Stimulated activated CD4-positive, alpha-beta T cell treated with anti-CD3 and anti-CD28 coated beads, TNF-alpha, amount 100 ng/mL, for 48 hours (primary cell): ENCODE measurements at regions not wholly inside any gene's neighbourhood (a gene's known extent, or its start where the extent isn't known, plus 50 kb on each side); places are given as distances from the start of the nearest gene placed in this dataset.
"Not testable (repeated sequence)": the region's sequence is repeated elsewhere in the genome, so short reads cannot be mapped to it uniquely, and the experiment has no call there.

Experiments used
- DNase-seq, 3 donors: peaks; one replicate each; pipeline ENCODE4 v3.0.0-alpha.2; 2020; ENCODE audit warnings: low read depth in 3 of 3

GRCh38 chr12:4191642-4192041 lies 81.9 kb upstream of the CCND2 start:
- DNase-seq, result no peak

DNA sequence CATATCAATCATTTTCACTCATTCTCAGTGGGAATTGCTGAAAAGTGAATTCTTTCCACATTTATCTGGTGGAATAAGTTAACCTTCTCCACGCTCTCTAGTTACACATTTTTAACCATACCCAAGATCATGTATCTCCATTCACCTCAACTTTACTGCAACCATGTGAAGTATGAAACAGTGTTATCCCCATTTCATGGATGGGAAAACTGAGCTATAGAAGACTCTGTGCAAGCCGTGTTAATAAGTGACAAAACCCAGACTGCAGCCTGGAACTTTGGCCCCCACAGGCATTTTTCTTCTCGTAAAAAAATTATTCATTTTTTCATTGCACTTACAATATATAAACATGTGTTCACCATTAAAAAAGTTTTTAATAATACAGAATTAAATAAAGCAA lies 82.4 kb upstream of the CCND2 start:
- DNase-seq, result no peak

GRCh38 chr12:4190366-4191063 lies 83.0 kb upstream of the CCND2 start:
- DNase-seq, result no peak

- no peak for DNase-seq
These were observed 83.8 kb upstream of the CCND2 start for GRCh38 chr12:4189721-4190120.

DNA sequence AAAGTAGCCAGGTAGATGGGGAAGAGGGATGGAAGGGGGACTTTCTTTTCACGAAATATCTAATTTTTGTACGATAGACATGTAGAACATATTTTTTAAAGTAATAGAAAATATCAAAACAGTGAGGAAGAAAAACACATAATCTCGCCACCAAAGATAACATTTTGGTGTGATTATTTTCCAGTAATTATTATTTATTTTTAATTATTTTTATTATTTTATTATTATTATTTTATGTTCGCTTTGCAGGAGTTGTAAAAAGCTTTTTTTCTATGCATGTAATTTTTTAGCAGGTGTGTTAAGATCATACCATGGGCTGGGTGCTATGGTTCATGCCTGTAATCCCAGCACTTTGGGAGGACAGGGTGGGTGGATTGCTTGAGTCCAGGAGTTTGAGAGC lies 85.6 kb upstream of the CCND2 start:
- no peak for DNase-seq

GRCh38 chr12:4187315-4187714 lies 86.2 kb upstream of the CCND2 start:
- DNase-seq, result not testable (repeated sequence)

DNA sequence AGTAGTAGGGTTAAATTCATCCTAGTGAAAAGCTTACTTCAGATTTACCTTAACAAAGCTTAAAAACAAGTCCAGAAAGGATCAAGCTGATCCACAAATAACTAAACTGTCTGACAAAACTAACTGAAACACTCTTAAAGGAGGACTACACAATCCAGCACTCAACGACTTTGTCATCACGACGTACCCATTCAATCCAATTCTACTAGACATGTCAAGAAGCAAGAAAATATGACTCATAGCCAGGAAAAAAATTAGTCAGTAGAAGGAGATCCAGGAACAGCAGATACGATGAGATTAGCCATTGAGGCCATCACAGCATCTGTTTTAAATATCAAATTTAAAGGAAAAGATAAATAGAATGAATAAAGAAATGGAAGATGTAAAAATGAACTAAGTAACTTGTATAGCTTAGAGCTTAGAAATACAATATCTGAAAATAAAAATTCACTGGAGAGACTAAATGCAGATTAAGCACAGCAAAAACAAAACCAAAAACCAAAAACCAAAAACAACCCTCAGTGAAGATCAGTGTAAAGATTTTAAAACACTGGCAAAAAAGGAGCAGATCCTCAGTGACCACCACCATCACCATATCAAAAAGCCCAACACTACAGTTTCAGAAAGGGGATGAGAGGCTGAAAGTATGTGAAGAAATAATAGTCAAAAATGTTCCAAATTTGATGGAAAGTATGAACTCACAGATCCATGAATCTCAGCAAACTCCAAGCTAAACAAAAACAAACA lies 95.0 kb upstream of the CCND2 start:
- no peak for DNase-seq

DNA sequence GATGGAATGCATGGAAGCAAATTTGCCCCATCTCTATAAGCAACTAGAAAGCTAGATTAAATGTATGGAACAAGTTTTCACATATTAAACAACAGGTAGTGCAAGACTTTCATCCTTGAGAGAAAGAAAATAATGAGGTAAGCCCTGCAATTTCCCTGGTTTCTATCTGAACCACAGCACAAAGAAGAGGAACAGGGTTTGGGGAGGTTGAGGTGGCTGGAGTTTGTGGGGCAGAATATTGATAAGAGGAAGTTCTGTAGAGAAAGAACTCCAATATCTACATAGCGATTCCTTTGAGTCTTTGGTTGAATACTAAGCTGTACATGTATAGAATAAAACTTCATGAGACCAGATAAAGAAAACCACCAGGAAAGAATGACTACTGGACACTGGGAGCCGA lies 96.3 kb upstream of the CCND2 start:
- no peak for DNase-seq

- DNase-seq, result no peak
These were observed 97.4 kb upstream of the CCND2 start for GRCh38 chr12:4176168-4176567.

DNA sequence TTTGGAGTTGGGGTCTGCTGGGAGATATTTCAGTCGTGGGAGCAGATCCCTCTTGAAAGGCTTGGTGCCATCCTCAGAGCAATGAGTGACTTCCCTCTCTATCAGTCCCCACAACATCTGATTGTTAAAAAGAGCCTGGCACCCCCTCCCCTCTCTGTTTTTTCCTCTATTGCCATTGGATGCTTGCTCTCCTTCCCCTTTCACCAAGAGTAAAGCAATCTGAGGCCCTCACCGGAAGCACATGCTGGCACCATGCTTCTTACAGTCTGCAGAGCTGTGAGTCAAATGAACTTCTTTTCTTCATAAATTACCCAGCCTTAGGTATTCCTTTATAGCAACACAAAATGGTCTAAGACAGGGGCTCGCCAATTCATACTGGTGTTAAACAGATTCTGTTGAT lies 99.1 kb upstream of the CCND2 start:
- no peak for DNase-seq

GRCh38 chr12:4172999-4173398 lies 100.6 kb upstream of the CCND2 start:
- DNase-seq, result no peak

GRCh38 chr12:4171742-4172141 lies 101.8 kb upstream of the CCND2 start:
- no peak for DNase-seq

DNA sequence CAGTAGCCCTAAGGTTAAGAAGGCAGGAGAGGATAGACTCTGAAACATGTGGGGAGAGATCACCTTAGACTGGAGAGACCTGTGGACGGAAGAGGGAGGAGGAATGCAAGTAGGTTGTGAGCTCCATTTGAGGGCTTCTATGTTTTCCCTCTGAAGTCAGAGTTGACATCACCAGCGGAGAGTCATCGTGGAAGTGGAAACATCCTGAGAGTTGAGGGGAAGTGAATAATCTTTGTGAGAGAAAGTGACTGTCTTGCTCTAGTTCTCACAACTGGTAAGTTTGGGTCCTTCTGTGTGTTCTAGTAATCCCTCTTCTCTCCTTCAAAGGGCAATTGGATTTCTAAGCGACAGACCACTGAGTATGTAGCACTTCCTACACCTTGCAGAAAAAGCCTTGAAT lies 103.6 kb upstream of the CCND2 start:
- DNase-seq, result peak in 1 of 3 donors; percentile 20

DNA sequence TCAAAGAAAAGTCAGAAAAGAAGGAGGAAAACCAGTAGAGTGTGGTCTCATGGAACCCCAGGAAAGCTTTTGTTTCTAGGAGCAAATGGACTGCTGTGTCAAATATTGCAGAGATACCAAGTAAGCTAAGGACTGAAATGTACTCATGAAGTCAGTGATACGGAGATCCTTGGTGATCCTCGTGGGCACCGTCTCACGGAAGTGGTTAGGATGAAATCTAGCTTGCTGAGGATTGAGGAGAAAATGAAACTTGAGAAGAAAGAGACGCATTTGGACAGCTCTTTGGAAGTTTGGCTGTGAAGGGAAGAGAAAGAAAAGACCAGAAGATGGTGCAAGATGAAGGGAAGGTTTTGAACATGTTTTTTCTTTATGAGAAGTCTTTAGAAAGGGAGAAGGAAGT lies 104.0 kb upstream of the CCND2 start:
- no peak for DNase-seq

- DNase-seq, result no peak
These were observed 105.5 kb upstream of the CCND2 start for GRCh38 chr12:4168036-4168435.

DNA sequence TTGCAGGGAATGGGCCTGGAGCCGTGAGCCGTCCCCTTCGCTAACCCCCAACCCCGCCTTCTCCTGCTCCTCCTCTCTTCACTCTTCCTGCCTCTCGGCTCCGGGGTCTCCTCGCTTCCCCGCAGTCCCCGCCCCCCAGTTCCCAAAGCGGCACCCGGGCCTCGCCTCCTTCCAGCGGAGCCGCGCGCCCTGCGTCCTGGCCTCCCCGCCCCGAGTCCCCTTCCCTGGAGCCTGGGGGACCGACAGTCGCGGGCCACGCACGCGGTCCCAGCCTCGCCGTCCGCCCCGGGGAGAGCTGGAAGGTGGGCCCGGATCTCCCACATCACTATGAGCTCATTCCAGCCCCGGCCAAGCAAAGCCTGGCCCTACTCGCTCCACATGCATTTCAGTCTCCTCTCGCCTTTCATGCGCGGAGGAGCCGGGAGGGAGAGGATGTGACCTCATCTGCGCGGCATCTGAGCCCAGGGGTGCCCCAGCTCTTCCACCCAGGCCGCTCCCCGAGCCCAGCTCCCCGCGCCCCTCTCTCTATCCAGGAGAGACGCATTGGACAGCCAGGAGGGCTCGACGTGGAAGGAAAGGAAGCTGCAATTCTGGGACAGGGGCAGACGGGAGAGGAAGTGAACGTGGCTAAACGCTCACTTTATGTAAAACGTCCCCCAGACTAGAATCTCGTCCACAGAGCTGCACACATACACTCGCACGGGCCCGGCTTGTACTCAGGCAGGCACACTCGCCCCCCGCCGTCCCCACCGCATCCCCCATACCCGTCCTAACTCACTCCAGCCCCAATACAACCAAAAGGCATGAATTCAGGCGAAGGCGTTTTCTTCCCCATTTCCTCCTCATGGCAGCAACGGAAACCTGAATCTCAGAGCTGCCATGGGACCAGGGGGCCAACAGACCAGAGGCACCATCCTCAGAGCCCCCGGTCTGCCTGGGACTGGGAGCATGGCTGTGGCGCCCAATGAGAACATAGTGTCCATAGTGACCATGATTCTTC lies 108.7 kb upstream of the CCND2 start:
- peak in 1 of 3 donors; percentile 39 for DNase-seq

DNA sequence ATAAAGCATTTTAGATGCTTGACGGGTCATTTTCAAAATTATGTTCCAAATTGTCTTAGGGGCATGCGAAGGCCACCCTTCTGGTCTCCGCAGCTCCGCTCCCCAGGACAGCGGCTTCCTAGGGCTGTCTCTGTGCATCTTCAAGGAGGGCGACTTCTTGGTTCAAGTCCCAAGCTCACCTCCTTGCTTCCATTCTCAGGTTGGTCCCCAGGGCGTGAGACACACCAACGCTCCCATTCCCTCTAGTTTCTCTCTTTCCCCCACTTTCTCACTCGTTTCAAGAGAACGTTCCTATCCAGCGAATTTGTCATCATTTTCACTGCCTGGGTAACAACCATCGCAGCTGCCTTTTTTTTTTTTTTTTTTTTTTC lies 109.4 kb upstream of the CCND2 start:
- DNase-seq, result no peak

DNA sequence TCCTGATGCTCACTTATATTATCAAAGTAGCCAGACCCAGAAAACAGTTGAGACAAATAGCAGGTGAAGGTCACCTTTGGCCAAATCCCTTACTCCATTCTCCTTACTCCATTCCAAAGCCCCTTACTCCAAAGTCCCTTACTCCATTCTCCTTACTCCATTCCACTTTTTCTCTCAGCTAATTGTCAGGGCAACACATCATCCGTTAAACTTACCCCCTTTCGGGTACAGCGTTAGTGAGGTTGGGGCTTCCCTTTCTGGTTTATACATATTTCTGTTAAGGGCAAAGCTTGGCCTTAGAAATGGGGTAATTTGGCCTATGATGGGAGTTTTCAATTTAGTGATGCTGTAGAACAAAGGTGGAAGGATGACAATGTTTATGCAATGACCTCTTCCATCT lies 111.8 kb upstream of the CCND2 start:
- DNase-seq, result no peak

DNA sequence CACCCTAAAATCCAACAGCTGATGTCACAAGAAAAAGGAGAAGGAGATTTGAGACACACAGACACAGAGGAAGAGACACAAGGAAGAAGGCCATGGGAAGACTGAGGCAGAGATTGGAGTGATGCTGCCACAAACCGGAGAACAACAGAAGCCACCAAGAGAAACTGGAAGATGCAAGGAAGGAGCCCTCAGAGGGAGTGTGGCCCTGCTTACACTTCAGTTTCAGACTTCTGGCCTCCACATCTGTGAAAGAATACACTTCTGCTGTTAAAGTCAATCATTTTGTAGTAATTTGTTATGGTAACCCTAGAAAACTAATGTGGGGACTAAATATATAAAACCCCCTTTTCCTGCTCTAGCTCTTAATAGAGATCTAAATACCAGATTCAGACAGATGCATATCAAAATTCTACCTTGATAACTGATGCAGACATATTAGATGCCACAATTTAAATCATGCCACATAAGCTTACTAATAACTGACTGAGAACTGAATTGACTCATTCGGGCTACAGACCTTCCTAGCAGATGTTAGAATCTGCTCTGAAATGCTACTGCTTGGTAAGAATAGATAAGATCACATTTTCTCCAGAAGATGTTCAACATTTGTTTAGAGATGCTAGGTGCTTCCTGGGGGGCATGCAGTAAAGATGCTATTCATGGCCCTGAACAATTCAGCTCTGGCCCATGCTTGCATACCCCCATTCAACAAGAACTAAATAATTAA lies 113.1 kb upstream of the CCND2 start:
- no peak for DNase-seq

GRCh38 chr12:4159851-4160250 lies 113.7 kb upstream of the CCND2 start:
- no peak for DNase-seq

DNA sequence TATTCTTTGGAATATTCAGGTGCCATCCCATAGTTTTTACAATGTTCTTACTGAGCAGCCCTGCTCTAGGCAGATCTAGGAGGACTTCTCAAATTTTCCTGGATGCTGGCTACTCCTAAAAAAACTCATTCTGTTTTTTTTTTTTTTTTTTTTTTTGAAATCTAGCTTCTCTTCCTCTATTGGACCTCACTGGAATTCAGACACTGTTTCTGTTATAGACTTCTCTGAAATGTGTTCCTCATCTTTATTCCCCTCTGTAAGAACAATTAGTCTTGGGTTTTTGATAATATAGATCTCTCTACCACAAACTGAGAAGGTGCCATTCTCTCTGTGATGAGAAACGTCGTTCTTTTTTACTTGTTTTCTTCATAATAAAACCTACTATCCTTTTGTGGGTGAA lies 115.3 kb upstream of the CCND2 start:
- DNase-seq, result no peak

- no peak for DNase-seq
These were observed 116.4 kb upstream of the CCND2 start for GRCh38 chr12:4157122-4157521.
